ENCODE measurements at regions not wholly inside any gene's neighbourhood (a gene's known extent, or its start where the extent isn't known, plus 50 kb on each side); places are given as distances from the start of the nearest gene placed in this dataset.

DNA sequence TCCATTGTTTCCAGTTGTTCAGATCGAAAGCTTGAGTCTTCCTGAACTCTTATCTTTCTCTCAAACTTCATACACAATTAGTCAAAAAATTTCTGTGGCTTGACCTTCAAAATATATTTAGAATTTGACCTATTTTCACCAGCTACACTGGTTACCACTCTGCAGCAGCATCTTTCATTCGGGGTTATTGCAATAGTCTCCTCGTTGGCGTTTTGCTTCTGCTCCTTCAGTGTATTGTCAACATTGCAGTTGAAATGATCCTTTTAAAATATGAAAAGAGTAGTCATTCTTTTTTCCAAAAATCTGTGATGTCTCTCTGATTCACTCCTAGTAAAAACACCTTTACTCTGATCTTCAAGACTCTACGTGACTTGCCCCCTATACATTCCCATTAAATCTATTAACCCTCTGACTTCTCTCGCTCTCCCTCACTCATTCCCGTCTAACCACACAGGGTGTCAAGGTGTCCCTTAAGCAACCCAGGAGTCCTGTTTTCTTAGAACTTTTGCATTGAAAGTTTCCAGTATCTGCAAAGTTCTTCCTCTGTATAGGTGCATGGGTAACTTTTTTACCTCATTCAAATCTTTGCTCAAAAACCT lies 480.2 kb upstream of the B3GALT2 start:
- Histone ChIP-seq H3K27ac (no peak overlapping the region), H3K4me3 (replicated peaks in 1 of 3) (no peak overlapping the region), H3K36me3 (no peaks in the 10 kb centered on the region), H3K9me3 (no peaks in the 10 kb centered on the region), H3K27me3 (no peaks in the 10 kb centered on the region), H3K4me1 (peaks cover 2 to 7% of the 10 kb centered on the region in 2 donors)
- 94 to 95% methylated on average over 7 of the region's 7 CpGs for WGBS, 2 donors
- intact Hi-C loops (cut with DNase I), result no loop called here
- DNase-seq, result no peak
- TF ChIP-seq POLR2A (IDR thresholded peaks at IDR 0.05), result no peak
- TF ChIP-seq, protein P1, sequence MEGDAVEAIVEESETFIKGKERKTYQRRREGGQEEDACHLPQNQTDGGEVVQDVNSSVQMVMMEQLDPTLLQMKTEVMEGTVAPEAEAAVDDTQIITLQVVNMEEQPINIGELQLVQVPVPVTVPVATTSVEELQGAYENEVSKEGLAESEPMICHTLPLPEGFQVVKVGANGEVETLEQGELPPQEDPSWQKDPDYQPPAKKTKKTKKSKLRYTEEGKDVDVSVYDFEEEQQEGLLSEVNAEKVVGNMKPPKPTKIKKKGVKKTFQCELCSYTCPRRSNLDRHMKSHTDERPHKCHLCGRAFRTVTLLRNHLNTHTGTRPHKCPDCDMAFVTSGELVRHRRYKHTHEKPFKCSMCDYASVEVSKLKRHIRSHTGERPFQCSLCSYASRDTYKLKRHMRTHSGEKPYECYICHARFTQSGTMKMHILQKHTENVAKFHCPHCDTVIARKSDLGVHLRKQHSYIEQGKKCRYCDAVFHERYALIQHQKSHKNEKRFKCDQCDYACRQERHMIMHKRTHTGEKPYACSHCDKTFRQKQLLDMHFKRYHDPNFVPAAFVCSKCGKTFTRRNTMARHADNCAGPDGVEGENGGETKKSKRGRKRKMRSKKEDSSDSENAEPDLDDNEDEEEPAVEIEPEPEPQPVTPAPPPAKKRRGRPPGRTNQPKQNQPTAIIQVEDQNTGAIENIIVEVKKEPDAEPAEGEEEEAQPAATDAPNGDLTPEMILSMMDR (IDR thresholded peaks at IDR 0.05), result no peak

DNA sequence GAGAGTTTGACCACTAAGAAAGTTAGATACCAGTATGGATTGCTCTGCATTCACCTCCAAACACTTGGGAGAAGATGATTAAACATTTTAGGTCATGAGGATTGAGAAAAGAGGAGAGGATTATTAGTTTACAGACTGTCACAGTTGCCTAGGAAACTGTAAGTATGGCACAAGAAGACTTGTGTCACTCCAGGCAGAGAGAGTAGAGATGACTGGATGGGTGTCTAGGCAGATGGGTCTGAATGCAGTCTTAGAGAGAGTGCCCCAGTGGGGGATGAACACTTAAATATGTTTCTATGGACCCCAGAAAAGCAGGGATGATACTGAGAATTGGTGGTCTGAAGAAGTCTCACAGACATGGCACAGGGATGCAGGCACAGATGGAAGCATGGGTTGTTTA lies 477.6 kb upstream of the B3GALT2 start:
- H3K27me3 ChIP-seq, result no peaks in the 10 kb centered on the region
- intact Hi-C loops (cut with DNase I), result no loop called here

DNA sequence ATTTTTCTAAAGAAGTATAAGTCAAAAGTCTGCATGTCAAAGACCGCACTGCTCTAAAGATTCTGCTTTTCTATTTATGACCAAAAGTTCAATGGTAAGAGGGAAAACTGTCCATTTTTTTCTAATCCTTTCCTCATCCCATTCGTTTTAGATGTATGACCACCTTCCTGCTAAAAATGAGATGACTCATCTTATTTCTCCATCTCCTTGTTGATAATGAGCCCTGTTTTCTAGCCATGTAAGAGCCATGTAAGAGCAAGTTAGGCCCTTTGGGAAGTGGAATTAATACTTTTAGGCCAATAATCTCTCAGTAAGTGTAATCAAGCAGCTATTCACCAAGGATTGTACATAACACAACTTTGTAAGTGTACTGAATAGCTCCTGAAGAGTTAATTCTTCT lies 475.6 kb upstream of the B3GALT2 start:
- no peaks in the 10 kb centered on the region for H3K27me3 ChIP-seq
- intact Hi-C loops (cut with DNase I), result no loop called here
- peak overlapping the region; percentile 60 to 91 (median 88) for H3K27ac ChIP-seq
- DNase-seq, result no peak
- no peaks in the 10 kb centered on the region for H3K9me3 ChIP-seq
- 85 to 94% methylated on average over 2 of the region's 2 CpGs for WGBS, 2 donors
- peaks cover 38% of the 10 kb centered on the region in 2 donors for H3K4me1 ChIP-seq
- no peaks in the 10 kb centered on the region for H3K36me3 ChIP-seq
- no peak overlapping the region for H3K4me3 ChIP-seq (replicated peaks in 1 of 3)
- TF ChIP-seq, protein P1 (IDR thresholded peaks at IDR 0.05), result no peak
- no peak for TF ChIP-seq POLR2A (IDR thresholded peaks at IDR 0.05)

More for the DNA sequence above, 477.6 kb upstream of the B3GALT2 start:
- Histone ChIP-seq H3K4me1 (peaks cover 27 to 31% of the 10 kb centered on the region in 2 donors), H3K9me3 (no peaks in the 10 kb centered on the region), H3K27ac (no peak overlapping the region), H3K4me3 (replicated peaks in 1 of 3) (no peak overlapping the region), H3K36me3 (no peaks in the 10 kb centered on the region)
- TF ChIP-seq POLR2A (IDR thresholded peaks at IDR 0.05), result no peak
- TF ChIP-seq, protein P1 (IDR thresholded peaks at IDR 0.05), result no peak
- no peak for DNase-seq

DNA sequence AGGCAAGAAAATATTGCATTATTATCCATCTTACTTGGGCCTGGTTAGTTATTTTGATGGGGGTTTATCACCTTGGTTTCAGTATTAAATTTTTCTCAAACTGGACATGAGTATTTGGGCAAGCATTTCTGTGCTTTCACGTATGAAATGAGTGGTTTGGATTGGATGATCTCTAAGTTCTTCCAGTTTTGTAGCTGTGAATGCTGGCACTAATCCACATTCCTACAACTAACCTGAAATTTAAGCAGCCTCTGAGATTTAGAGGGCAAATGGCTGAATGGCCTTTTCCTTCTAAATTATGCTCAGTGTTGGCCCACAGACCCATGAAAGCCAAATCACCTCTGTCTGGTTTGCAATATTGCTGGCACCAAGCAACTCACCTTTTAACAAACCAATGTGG lies 475.0 kb upstream of the B3GALT2 start:
- Histone ChIP-seq H3K27ac (peak overlapping the region; percentile 60 to 91 (median 88)), H3K9me3 (no peaks in the 10 kb centered on the region), H3K4me3 (replicated peaks in 1 of 3) (no peak overlapping the region), H3K4me1 (peaks cover 38% of the 10 kb centered on the region in 2 donors), H3K27me3 (no peaks in the 10 kb centered on the region), H3K36me3 (no peaks in the 10 kb centered on the region)
- WGBS, 2 donors, result 29 to 37% methylated on average over 1 of the region's 1 CpG
- DNase-seq, result no peak
- intact Hi-C loops (cut with DNase I), result no loop called here
- TF ChIP-seq, protein P1 (IDR thresholded peaks at IDR 0.05), result no peak
- TF ChIP-seq POLR2A (IDR thresholded peaks at IDR 0.05), result no peak

DNA sequence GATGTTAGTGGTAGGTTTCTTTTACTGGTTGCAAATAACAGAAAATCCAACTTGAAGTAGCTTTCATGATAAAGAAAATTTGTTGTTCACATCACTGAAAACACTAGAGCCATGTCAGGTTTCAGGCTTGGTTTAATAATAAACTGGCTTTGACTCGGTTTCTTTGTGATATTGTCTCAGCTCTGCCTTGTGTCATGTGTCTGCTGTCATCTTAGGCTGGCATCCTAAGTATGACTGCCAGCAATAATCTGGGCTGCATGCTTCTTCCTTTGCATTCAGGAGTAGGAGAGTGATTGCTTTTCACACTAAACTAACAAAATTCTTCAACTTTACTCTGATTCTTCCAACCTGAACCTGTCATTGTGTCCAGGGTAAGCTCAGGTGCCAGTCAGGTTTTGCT lies 474.0 kb upstream of the B3GALT2 start:
- WGBS, 2 donors, result 48 to 82% methylated on average over 1 of the region's 1 CpG
- peak; percentile 32 to 33 for DNase-seq

More for the DNA sequence above, 474.0 kb upstream of the B3GALT2 start:
- H3K9me3 ChIP-seq, result no peaks in the 10 kb centered on the region
- TF ChIP-seq POLR2A (IDR thresholded peaks at IDR 0.05), result no peak
- TF ChIP-seq, protein P1 (IDR thresholded peaks at IDR 0.05), result no peak
- no peak overlapping the region for H3K4me3 ChIP-seq (replicated peaks in 1 of 3)
- H3K27ac ChIP-seq, result peak overlapping the region; percentile 60 to 91 (median 88)
- H3K4me1 ChIP-seq, result peaks cover 38 to 45% of the 10 kb centered on the region in 2 donors
- intact Hi-C loops (cut with DNase I), result no loop called here
- no peaks in the 10 kb centered on the region for H3K36me3 ChIP-seq
- H3K27me3 ChIP-seq, result no peaks in the 10 kb centered on the region

Data from thyroid gland (tissue), 4 donors.